NCI-H1417 (cell line): ENCODE measurements at regions not wholly inside any gene's neighbourhood (a gene's known extent, or its start where the extent isn't known, plus 50 kb on each side); places are given as distances from the start of the nearest gene placed in this dataset.

Source experiments
- DNase-seq, 3 experiments: peaks; one replicate each; lab custom pipeline; 2025; lab: John Stamatoyannopoulos, UW

- DNase-seq, result no peak
Observed at GRCh38 chr14:34128665-34129064, 177.8 kb upstream of the EGLN3 start.

- DNase-seq, result no peak
Observed at GRCh38 chr14:34126586-34126985, 175.7 kb upstream of the EGLN3 start.

GRCh38 chr14:34124585-34124984, 173.7 kb upstream of the EGLN3 start:
- no peak for DNase-seq

GRCh38 chr14:34122650-34123049, 171.8 kb upstream of the EGLN3 start:
- DNase-seq, result no peak

GRCh38 chr14:34122081-34122480, 171.2 kb upstream of the EGLN3 start:
- DNase-seq, result no peak

- DNase-seq, result no peak
Observed at GRCh38 chr14:34120185-34120977, 169.5 kb upstream of the EGLN3 start.

GRCh38 chr14:34119107-34119858, 168.4 kb upstream of the EGLN3 start:
- DNase-seq, result no peak

- no peak for DNase-seq
Observed at GRCh38 chr14:34113991-34114390, 163.1 kb upstream of the EGLN3 start.

GRCh38 chr14:34113005-34113511, 162.2 kb upstream of the EGLN3 start:
- DNase-seq, result no peak

GRCh38 chr14:34111953-34112352, 161.1 kb upstream of the EGLN3 start:
- no peak for DNase-seq

- DNase-seq, result no peak
Observed at GRCh38 chr14:34111505-34111904, 160.6 kb upstream of the EGLN3 start.

GRCh38 chr14:34110531-34110930, 159.7 kb upstream of the EGLN3 start:
- no peak for DNase-seq

- no peak for DNase-seq
Observed at GRCh38 chr14:34107441-34107840, 156.6 kb upstream of the EGLN3 start.

- DNase-seq, result peak in 1 of 3 experiments; percentile 51
Observed at GRCh38 chr14:34106310-34106709, 155.4 kb upstream of the EGLN3 start.

- no peak for DNase-seq
Observed at GRCh38 chr14:34104489-34105397, 153.9 kb upstream of the EGLN3 start.

GRCh38 chr14:34103176-34103575, 152.3 kb upstream of the EGLN3 start:
- DNase-seq, result no peak

GRCh38 chr14:34099635-34100034, 148.8 kb upstream of the EGLN3 start:
- DNase-seq, result peak in 2 of 3 experiments; percentile 38 to 85

GRCh38 chr14:34098985-34099349, 148.1 kb upstream of the EGLN3 start:
- no peak for DNase-seq

- peak in 1 of 3 experiments; percentile 19 for DNase-seq
Observed at GRCh38 chr14:34098045-34098984, 147.4 kb upstream of the EGLN3 start.

GRCh38 chr14:34097644-34098043, 146.8 kb upstream of the EGLN3 start:
- no peak for DNase-seq

GRCh38 chr14:34094384-34094783, 143.5 kb upstream of the EGLN3 start:
- peak in 1 of 3 experiments; percentile 41 for DNase-seq
